Type B pancreatic cell (in vitro differentiated cells): ENCODE measurements at regions not wholly inside any gene's neighbourhood (a gene's known extent, or its start where the extent isn't known, plus 50 kb on each side); places are given as distances from the start of the nearest gene placed in this dataset.

Experiments
- DNase-seq: peaks from one replicate; pipeline ENCODE4 v3.0.0; 2021; ENCODE audit warnings: mixed read lengths; ENCODE audit not compliant: unreplicated experiment; ENCODE audit errors: extremely low spot score
- H3K27ac Mint-ChIP-seq: 2 replicates; pipeline ENCODE4 v1.8.0; 2021; ENCODE audit warnings: mild to moderate bottlenecking, mixed read lengths
- H3K27me3 Mint-ChIP-seq: 2 replicates; pipeline ENCODE4 v1.8.0; 2021; ENCODE audit warnings: mixed read lengths
- H3K36me3 Mint-ChIP-seq: 2 replicates; pipeline ENCODE4 v1.8.0; 2021; ENCODE audit warnings: mixed read lengths
- H3K4me1 Mint-ChIP-seq: one replicate; pipeline ENCODE4 v1.8.0; 2021; ENCODE audit warnings: mixed read lengths; ENCODE audit not compliant: unreplicated experiment
- H3K4me3 Mint-ChIP-seq: 2 replicates; pipeline ENCODE4 v1.8.0; 2021; ENCODE audit warnings: mild to moderate bottlenecking, mixed read lengths
- H3K9me3 Mint-ChIP-seq: 2 replicates; pipeline ENCODE4 v1.8.0; 2021; ENCODE audit warnings: mixed read lengths
- CTCF ChIP-seq: fragments of 200-600 bp; sonication (generic); conservative IDR thresholded peaks from 2 replicates; pipeline ENCODE4 v1.5.0; 2021; ENCODE audit warnings: antibody characterized with exemption, mild to moderate bottlenecking

GRCh38 chr16:64700628-64701027, 421.2 kb downstream of the CDH11 start:
- TF ChIP-seq CTCF, result no peak
- H3K9me3 Mint-ChIP-seq, result no peaks in the 10 kb centered on the region
- no peak overlapping the region for H3K4me3 Mint-ChIP-seq
- H3K27me3 Mint-ChIP-seq, result no peaks in the 10 kb centered on the region
- no peak overlapping the region for H3K27ac Mint-ChIP-seq
- no peaks in the 10 kb centered on the region for H3K36me3 Mint-ChIP-seq
- no peak for DNase-seq
- no peaks in the 10 kb centered on the region for H3K4me1 Mint-ChIP-seq

GRCh38 chr16:64696866-64697265, 425.0 kb downstream of the CDH11 start:
- Mint-ChIP-seq H3K36me3 (no peaks in the 10 kb centered on the region), H3K27ac (no peak overlapping the region), H3K27me3 (no peaks in the 10 kb centered on the region), H3K4me1 (peaks cover 7% of the 10 kb centered on the region), H3K9me3 (no peaks in the 10 kb centered on the region), H3K4me3 (no peak overlapping the region)
- no peak for TF ChIP-seq CTCF
- DNase-seq, result no peak

- Mint-ChIP-seq H3K27ac (no peak overlapping the region), H3K4me1 (peaks cover 7% of the 10 kb centered on the region), H3K27me3 (no peaks in the 10 kb centered on the region), H3K4me3 (no peak overlapping the region), H3K36me3 (no peaks in the 10 kb centered on the region), H3K9me3 (no peaks in the 10 kb centered on the region)
- TF ChIP-seq CTCF, result no peak
- no peak for DNase-seq
These were observed 426.2 kb downstream of the CDH11 start for GRCh38 chr16:64695684-64696083.

GRCh38 chr16:64693946-64694345, 427.9 kb downstream of the CDH11 start:
- TF ChIP-seq CTCF, result no peak
- Mint-ChIP-seq H3K9me3 (no peaks in the 10 kb centered on the region), H3K27ac (no peak overlapping the region), H3K4me1 (peaks cover 7% of the 10 kb centered on the region), H3K36me3 (no peaks in the 10 kb centered on the region), H3K27me3 (no peaks in the 10 kb centered on the region), H3K4me3 (no peak overlapping the region)
- DNase-seq, result no peak

- no peak overlapping the region for H3K27ac Mint-ChIP-seq
- no peaks in the 10 kb centered on the region for H3K36me3 Mint-ChIP-seq
- peaks cover 4% of the 10 kb centered on the region for H3K9me3 Mint-ChIP-seq
- TF ChIP-seq CTCF, result no peak
- no peaks in the 10 kb centered on the region for H3K4me1 Mint-ChIP-seq
- no peak for DNase-seq
- H3K27me3 Mint-ChIP-seq, result no peaks in the 10 kb centered on the region
- no peak overlapping the region for H3K4me3 Mint-ChIP-seq
These were observed 434.1 kb downstream of the CDH11 start for GRCh38 chr16:64687786-64688185.

- peaks cover 4% of the 10 kb centered on the region for H3K9me3 Mint-ChIP-seq
- no peaks in the 10 kb centered on the region for H3K36me3 Mint-ChIP-seq
- no peak for TF ChIP-seq CTCF
- no peaks in the 10 kb centered on the region for H3K27me3 Mint-ChIP-seq
- no peak overlapping the region for H3K27ac Mint-ChIP-seq
- H3K4me1 Mint-ChIP-seq, result no peaks in the 10 kb centered on the region
- H3K4me3 Mint-ChIP-seq, result no peak overlapping the region
- DNase-seq, result no peak
These were observed 434.7 kb downstream of the CDH11 start for GRCh38 chr16:64687123-64687522.
